ENCODE measurements at regions not wholly inside any gene's neighbourhood (a gene's known extent, or its start where the extent isn't known, plus 50 kb on each side); places are given as distances from the start of the nearest gene placed in this dataset.

- TF ChIP-seq CTCF (IDR thresholded peaks at IDR 0.05; ENCODE audit: borderline replicate concordance, extremely low read depth, low read length, poor library complexity, severe bottlenecking) (no peak), EZH2 (IDR thresholded peaks at IDR 0.05; ENCODE audit: borderline replicate concordance, low read depth, low read length, severe bottlenecking) (no peak)
These were observed 179.9 kb upstream of the GOLIM4 start for GRCh38 chr3:168275662-168276061.
